IMR-90 (cell line): ENCODE measurements at regions not wholly inside any gene's neighbourhood (a gene's known extent, or its start where the extent isn't known, plus 50 kb on each side); places are given as distances from the start of the nearest gene placed in this dataset.

ENCODE experiments used
- ATAC-seq: fragments of 200-7000 bp; cut with Tn5 transposase; 2 replicates; pipeline ENCODE4 v1.9.1; 2020; ENCODE audit warnings: low read depth, mild to moderate bottlenecking, moderate library complexity
- BruUV-seq: library from RNA; stranded (reverse); fragments of 400-500 nt; replicated peaks from 2 replicates; lab custom pipeline; 2021; lab: Mats Ljungman, UMichigan
- CTCF ChIA-PET: fragments of 300-600 bp; formaldehyde crosslinking; extraction: SDS; loops from one replicate; lab custom pipeline; 2021; ENCODE audit warnings: antibody characterized with exemption; lab: Yijun Ruan, JAX
- POLR2A ChIA-PET: fragments of 300-600 bp; sonication (Branson Sonifier 250); formaldehyde crosslinking; loops from one replicate; lab custom pipeline; 2022; ENCODE audit warnings: antibody characterized with exemption; ENCODE audit not compliant: unreplicated experiment; lab: Charles Lee
- DNase-seq: peaks from one replicate; pipeline ENCODE4 v3.0.0; 2013
- H2AFZ ChIP-seq: replicated peaks from 2 replicates; pipeline ENCODE3; 2013; ENCODE audit warnings: low read length, mild to moderate bottlenecking; ENCODE audit not compliant: poor library complexity
- H2AK5ac ChIP-seq: 2 replicates; pipeline ENCODE4 v1.6.1; 2013; ENCODE audit warnings: low read depth, low read length, inconsistent platforms
- H2AK9ac ChIP-seq: replicated peaks from 2 replicates; pipeline ENCODE3; 2013; ENCODE audit warnings: mild to moderate bottlenecking, low read depth, low read length, moderate library complexity; ENCODE audit not compliant: poor library complexity
- H2BK120ac ChIP-seq: 2 replicates; pipeline ENCODE4 v1.6.1; 2013; ENCODE audit warnings: low read depth, low read length, inconsistent platforms
- H2BK15ac ChIP-seq: 3 replicates; pipeline ENCODE4 v1.6.1; 2013; ENCODE audit warnings: low read depth, low read length, inconsistent platforms
- H2BK20ac ChIP-seq: 2 replicates; pipeline ENCODE4 v1.6.1; 2013; ENCODE audit warnings: low read depth, mild to moderate bottlenecking, inconsistent platforms, low read length, moderate library complexity
- H2BK5ac ChIP-seq: 2 replicates; pipeline ENCODE4 v1.6.1; 2013; ENCODE audit warnings: mild to moderate bottlenecking, low read depth, low read length, inconsistent platforms; ENCODE audit not compliant: poor library complexity, severe bottlenecking
- H3K14ac ChIP-seq: replicated peaks from 2 replicates; pipeline ENCODE4 v1.6.1; 2013; ENCODE audit warnings: low read depth, low read length, inconsistent platforms
- H3K18ac ChIP-seq: 2 replicates; pipeline ENCODE4 v1.6.1; 2013; ENCODE audit warnings: low read depth, low read length, control low read depth
- H3K23ac ChIP-seq: 2 replicates; pipeline ENCODE4 v1.6.1; 2013; ENCODE audit warnings: low read depth, low read length, inconsistent platforms
- H3K27ac ChIP-seq: 2 replicates; pipeline ENCODE4 v1.5.1; 2013; ENCODE audit warnings: mild to moderate bottlenecking, control low read depth, low read length; ENCODE audit not compliant: insufficient read depth
- H3K27me3 ChIP-seq: 2 replicates; pipeline ENCODE4 v1.6.1; 2013; ENCODE audit warnings: low read length; ENCODE audit not compliant: control insufficient read depth, insufficient read depth
- H3K36me3 ChIP-seq: 2 replicates; pipeline ENCODE4 v1.6.1; 2013; ENCODE audit warnings: low read length, mixed read lengths; ENCODE audit not compliant: control insufficient read depth, insufficient read depth
- H3K4ac ChIP-seq: 2 replicates; pipeline ENCODE4 v1.6.1; 2013; ENCODE audit warnings: low read depth, low read length, inconsistent platforms
- H3K4me1 ChIP-seq: 2 replicates; pipeline ENCODE4 v1.6.1; 2013; ENCODE audit warnings: low read length, mixed read lengths; ENCODE audit not compliant: control insufficient read depth, insufficient read depth
- H3K4me2 ChIP-seq: 2 replicates; pipeline ENCODE4 v1.6.1; 2013; ENCODE audit warnings: low read depth, mild to moderate bottlenecking, control low read depth, low read length, moderate library complexity
- H3K4me3 ChIP-seq: 2 replicates; pipeline ENCODE4 v1.5.1; 2013; ENCODE audit warnings: low read depth, mild to moderate bottlenecking, control low read depth, low read length, moderate library complexity; ENCODE audit not compliant: insufficient read depth
- H3K56ac ChIP-seq: 2 replicates; pipeline ENCODE4 v1.6.1; 2013; ENCODE audit warnings: low read length, inconsistent platforms; ENCODE audit not compliant: insufficient read depth; ENCODE audit errors: extremely low read depth
- H3K79me1 ChIP-seq, 2 experiments: 2 replicates each; pipeline ENCODE4 v1.6.1; 2013; ENCODE audit warnings: low read length in 2 of 2, inconsistent platforms in 1 of 2, low read depth in 1 of 2
- H3K9ac ChIP-seq: 2 replicates; pipeline ENCODE4 v1.6.1; 2013; ENCODE audit warnings: low read depth, low read length, control low read depth
- H3K9me1 ChIP-seq: 2 replicates; pipeline ENCODE4 v1.6.1; 2013; ENCODE audit warnings: low read length, inconsistent platforms; ENCODE audit not compliant: insufficient read depth
- H3K9me3 ChIP-seq: 2 replicates; pipeline ENCODE4 v1.6.1; 2013; ENCODE audit warnings: low read length; ENCODE audit not compliant: control insufficient read depth, insufficient read depth
- H4K20me1 ChIP-seq: 2 replicates; pipeline ENCODE4 v1.6.1; 2013; ENCODE audit warnings: low read length, inconsistent platforms; ENCODE audit not compliant: insufficient read depth
- H4K5ac ChIP-seq: 2 replicates; pipeline ENCODE4 v1.6.1; 2013; ENCODE audit warnings: mild to moderate bottlenecking, low read depth, low read length, control low read depth
- H4K8ac ChIP-seq, 2 experiments: 2 replicates each; pipeline ENCODE4 v1.6.1; 2013; ENCODE audit warnings: low read depth in 2 of 2, low read length in 2 of 2, control low read depth in 1 of 2, inconsistent platforms in 1 of 2
- H4K91ac ChIP-seq: 2 replicates; pipeline ENCODE4 v1.6.1; 2013; ENCODE audit warnings: low read depth, low read length, inconsistent platforms; ENCODE audit not compliant: insufficient read depth
- BHLHE40 ChIP-seq: fragments of 150-350 bp; IDR thresholded peaks from 2 replicates; pipeline ENCODE4 v1.6.1; 2016; ENCODE audit warnings: mild to moderate bottlenecking, low read depth, low read length
- CEBPB ChIP-seq: IDR thresholded peaks from 2 replicates; pipeline ENCODE4 v1.6.1; 2012; ENCODE audit warnings: low read depth, low read length, improper control_type of control experiment
- CHD1 ChIP-seq: IDR thresholded peaks from 2 replicates; pipeline ENCODE4 v1.6.1; 2012; ENCODE audit warnings: low read depth, low read length, improper control_type of control experiment
- ELK1 ChIP-seq: fragments of 150-350 bp; IDR thresholded peaks from 2 replicates; pipeline ENCODE4 v1.6.1; 2016; ENCODE audit warnings: low read depth, mild to moderate bottlenecking, low read length, moderate library complexity, borderline replicate concordance
- FOS ChIP-seq: fragments of 150-350 bp; IDR thresholded peaks from 2 replicates; pipeline ENCODE4 v1.6.1; 2016; ENCODE audit warnings: low read depth, low read length
- MAFK ChIP-seq: IDR thresholded peaks from 2 replicates; pipeline ENCODE4 v1.6.1; 2012; ENCODE audit warnings: low read depth, low read length, improper control_type of control experiment
- MAZ ChIP-seq: IDR thresholded peaks from 2 replicates; pipeline ENCODE4 v1.6.1; 2012; ENCODE audit warnings: low read depth, mild to moderate bottlenecking, low read length, improper control_type of control experiment, moderate library complexity, borderline replicate concordance
- MXI1 ChIP-seq: IDR thresholded peaks from 2 replicates; pipeline ENCODE4 v1.6.1; 2012; ENCODE audit warnings: low read depth, mild to moderate bottlenecking, low read length, moderate library complexity, borderline replicate concordance
- NFE2L2 ChIP-seq: fragments of 150-350 bp; IDR thresholded peaks from 2 replicates; pipeline ENCODE4 v1.6.1; 2016; ENCODE audit warnings: low read depth, mild to moderate bottlenecking, low read length
- POLR2A ChIP-seq: IDR thresholded peaks from 2 replicates; pipeline ENCODE4 v1.6.1; 2012; ENCODE audit warnings: mild to moderate bottlenecking, low read depth, low read length
- RAD21 ChIP-seq: IDR thresholded peaks from 2 replicates; pipeline ENCODE4 v1.6.1; 2012; ENCODE audit warnings: low read length, improper control_type of control experiment
- RCOR1 ChIP-seq: IDR thresholded peaks from 2 replicates; pipeline ENCODE4 v1.6.1; 2012; ENCODE audit warnings: mild to moderate bottlenecking, low read length, improper control_type of control experiment; ENCODE audit not compliant: insufficient replicate concordance
- RFX5 ChIP-seq: IDR thresholded peaks from 2 replicates; pipeline ENCODE4 v1.8.0; 2012; ENCODE audit warnings: low read depth, mild to moderate bottlenecking, low read length, moderate library complexity
- SMC3 ChIP-seq: fragments of 150-350 bp; IDR thresholded peaks from 2 replicates; pipeline ENCODE4 v1.6.1; 2016; ENCODE audit warnings: low read depth, mild to moderate bottlenecking, antibody characterized with exemption, low read length, moderate library complexity
- WGBS, 2 experiments: methylation state at CpG; one replicate each; pipeline versions ENCODE4 v1.1.5 to v1.1.7; 2013; ENCODE audit warnings: missing lambda C conversion rate in 2 of 2; ENCODE audit not compliant: insufficient read length in 1 of 2; ENCODE audit errors: extremely low coverage in 2 of 2; 5-methylcytosine and 5-hydroxymethylcytosine counted together
- dilution Hi-C: fragments of 300-500 bp; cut with HindIII; formaldehyde crosslinking; loops from one replicate; pipeline ENCODE4 v1.14.3; 2018; ENCODE audit warnings: low sequenced_read_pairs; ENCODE audit not compliant: unreplicated experiment
- in situ Hi-C: fragments of 300-500 bp; cut with MboI; formaldehyde crosslinking; loops from 3 replicates; pipeline ENCODE4 v1.14.3; 2019; ENCODE audit warnings: low sequenced_read_pairs, inconsistent platforms, mixed read lengths
- intact Hi-C: fragments of 100-400 bp; cut with micrococcal nuclease; formaldehyde crosslinking; loops from 2 replicates; pipeline ENCODE4 v1.10.0; 2022
- TF ChIP-seq, protein P1 (sequence below): fragments of 150-350 bp; IDR thresholded peaks from 2 replicates; pipeline ENCODE4 v1.6.1; 2017; ENCODE audit warnings: mild to moderate bottlenecking, antibody characterized with exemption, low read length, low read depth
- TF ChIP-seq, protein P2 (sequence below): conservative IDR thresholded peaks from 2 replicates; pipeline ENCODE4 v1.5.1; 2012; ENCODE audit warnings: mild to moderate bottlenecking, low read depth, low read length, improper control_type of control experiment

GRCh38 chr18:43392168-43392567 is 114.9 kb upstream of the SYT4 start:
- Histone ChIP-seq H2BK20ac (no peak overlapping the region), H3K79me1 (no peaks in the 10 kb centered on the region), H2BK5ac (no peak overlapping the region), H2AK5ac (no peak overlapping the region), H3K4me1 (no peaks in the 10 kb centered on the region), H4K5ac (no peak overlapping the region), H2AK9ac (no peak overlapping the region), H3K4me3 (no peak overlapping the region), H2AFZ (no peak overlapping the region), H2BK120ac (no peak overlapping the region), H4K20me1 (no peaks in the 10 kb centered on the region), H4K8ac (no peak overlapping the region), H3K27me3 (no peaks in the 10 kb centered on the region), H3K27ac (no peak overlapping the region), H3K4me2 (no peak overlapping the region), H4K91ac (no peak overlapping the region), H3K4ac (no peak overlapping the region), H3K9me3 (peaks cover 3% of the 10 kb centered on the region), H3K9ac (no peak overlapping the region), H3K14ac (no peak overlapping the region), H3K18ac (no peak overlapping the region), H3K9me1 (no peaks in the 10 kb centered on the region), H3K23ac (no peak overlapping the region), H3K36me3 (no peaks in the 10 kb centered on the region), H2BK15ac (no peak overlapping the region), H3K56ac (no peak overlapping the region)
- ChIA-PET CTCF (no interaction called here), POLR2A (no interaction called here)
- no CpG with 5 or more reads among the region's 3 CpGs for WGBS, 2 experiments
- DNase-seq (no peak), ATAC-seq (no peak)
- intact Hi-C loops: loop anchor here (10.0 kb wide), 1 partner anchor 1087 kb away; no protein-coding TSS in a partner anchor
- in situ Hi-C loops: no loop called here
- dilution Hi-C loops: no loop called here
- TF ChIP-seq ELK1 (no peak), POLR2A (no peak), BHLHE40 (no peak), RAD21 (no peak), MAZ (no peak), MAFK (no peak), RFX5 (no peak), MXI1 (no peak), RCOR1 (no peak), NFE2L2 (no peak), CEBPB (no peak), FOS (no peak), SMC3 (no peak), CHD1 (no peak)
- TF ChIP-seq, protein P1, sequence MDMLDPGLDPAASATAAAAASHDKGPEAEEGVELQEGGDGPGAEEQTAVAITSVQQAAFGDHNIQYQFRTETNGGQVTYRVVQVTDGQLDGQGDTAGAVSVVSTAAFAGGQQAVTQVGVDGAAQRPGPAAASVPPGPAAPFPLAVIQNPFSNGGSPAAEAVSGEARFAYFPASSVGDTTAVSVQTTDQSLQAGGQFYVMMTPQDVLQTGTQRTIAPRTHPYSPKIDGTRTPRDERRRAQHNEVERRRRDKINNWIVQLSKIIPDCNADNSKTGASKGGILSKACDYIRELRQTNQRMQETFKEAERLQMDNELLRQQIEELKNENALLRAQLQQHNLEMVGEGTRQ: no peak
- TF ChIP-seq, protein P2, sequence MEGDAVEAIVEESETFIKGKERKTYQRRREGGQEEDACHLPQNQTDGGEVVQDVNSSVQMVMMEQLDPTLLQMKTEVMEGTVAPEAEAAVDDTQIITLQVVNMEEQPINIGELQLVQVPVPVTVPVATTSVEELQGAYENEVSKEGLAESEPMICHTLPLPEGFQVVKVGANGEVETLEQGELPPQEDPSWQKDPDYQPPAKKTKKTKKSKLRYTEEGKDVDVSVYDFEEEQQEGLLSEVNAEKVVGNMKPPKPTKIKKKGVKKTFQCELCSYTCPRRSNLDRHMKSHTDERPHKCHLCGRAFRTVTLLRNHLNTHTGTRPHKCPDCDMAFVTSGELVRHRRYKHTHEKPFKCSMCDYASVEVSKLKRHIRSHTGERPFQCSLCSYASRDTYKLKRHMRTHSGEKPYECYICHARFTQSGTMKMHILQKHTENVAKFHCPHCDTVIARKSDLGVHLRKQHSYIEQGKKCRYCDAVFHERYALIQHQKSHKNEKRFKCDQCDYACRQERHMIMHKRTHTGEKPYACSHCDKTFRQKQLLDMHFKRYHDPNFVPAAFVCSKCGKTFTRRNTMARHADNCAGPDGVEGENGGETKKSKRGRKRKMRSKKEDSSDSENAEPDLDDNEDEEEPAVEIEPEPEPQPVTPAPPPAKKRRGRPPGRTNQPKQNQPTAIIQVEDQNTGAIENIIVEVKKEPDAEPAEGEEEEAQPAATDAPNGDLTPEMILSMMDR: no peak
- BruUV-seq: no TSS peak
